ENCODE measurements at regions not wholly inside any gene's neighbourhood (a gene's known extent, or its start where the extent isn't known, plus 50 kb on each side); places are given as distances from the start of the nearest gene placed in this dataset.

DNA sequence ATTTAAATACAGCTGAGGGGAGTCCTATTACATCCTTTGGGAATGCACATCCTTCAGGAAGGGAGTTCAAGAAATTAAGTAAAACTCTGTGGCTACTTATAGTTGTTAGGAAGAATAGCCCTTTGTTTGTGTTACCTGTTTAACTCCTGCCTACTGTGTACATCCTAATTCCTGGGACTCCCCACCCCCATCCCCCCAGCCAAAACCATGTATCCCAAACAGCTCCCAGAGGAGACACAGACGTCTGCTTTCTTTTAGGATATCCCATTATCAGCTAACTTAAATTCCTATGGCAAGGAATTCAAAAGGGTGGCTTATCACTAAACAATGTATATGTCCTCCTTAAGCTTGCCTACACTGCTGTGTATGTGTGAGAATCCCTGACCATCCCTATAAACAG is 581.7 kb downstream of the DIPK2A start:
- TF ChIP-seq, protein P1, sequence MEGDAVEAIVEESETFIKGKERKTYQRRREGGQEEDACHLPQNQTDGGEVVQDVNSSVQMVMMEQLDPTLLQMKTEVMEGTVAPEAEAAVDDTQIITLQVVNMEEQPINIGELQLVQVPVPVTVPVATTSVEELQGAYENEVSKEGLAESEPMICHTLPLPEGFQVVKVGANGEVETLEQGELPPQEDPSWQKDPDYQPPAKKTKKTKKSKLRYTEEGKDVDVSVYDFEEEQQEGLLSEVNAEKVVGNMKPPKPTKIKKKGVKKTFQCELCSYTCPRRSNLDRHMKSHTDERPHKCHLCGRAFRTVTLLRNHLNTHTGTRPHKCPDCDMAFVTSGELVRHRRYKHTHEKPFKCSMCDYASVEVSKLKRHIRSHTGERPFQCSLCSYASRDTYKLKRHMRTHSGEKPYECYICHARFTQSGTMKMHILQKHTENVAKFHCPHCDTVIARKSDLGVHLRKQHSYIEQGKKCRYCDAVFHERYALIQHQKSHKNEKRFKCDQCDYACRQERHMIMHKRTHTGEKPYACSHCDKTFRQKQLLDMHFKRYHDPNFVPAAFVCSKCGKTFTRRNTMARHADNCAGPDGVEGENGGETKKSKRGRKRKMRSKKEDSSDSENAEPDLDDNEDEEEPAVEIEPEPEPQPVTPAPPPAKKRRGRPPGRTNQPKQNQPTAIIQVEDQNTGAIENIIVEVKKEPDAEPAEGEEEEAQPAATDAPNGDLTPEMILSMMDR (IDR thresholded peaks at IDR 0.05): no peak
- no peak for TF ChIP-seq POLR2A (IDR thresholded peaks at IDR 0.05)

All from lower leg skin (tissue), 3 donors.